SK-N-SH (cell line): ENCODE measurements at regions not wholly inside any gene's neighbourhood (a gene's known extent, or its start where the extent isn't known, plus 50 kb on each side); places are given as distances from the start of the nearest gene placed in this dataset.

Experiments used
- CTCF ChIA-PET: fragments of 300-600, 350-600 bp; formaldehyde crosslinking; extraction: SDS; loops from one replicate; lab custom pipeline; 2021; lab: Yijun Ruan, JAX
- POLR2A ChIA-PET: fragments of 350-600 bp; sonication (Branson Sonifier 250); formaldehyde crosslinking; extraction: SDS; loops from one replicate; lab custom pipeline; 2020; ENCODE audit warnings: antibody characterized with exemption, inconsistent platforms; lab: Yijun Ruan, JAX
- DNase-seq: peaks from one replicate; pipeline ENCODE4 v3.0.0; 2012
- H2AFZ ChIP-seq: fragments of 200-600 bp; sonication (generic); 2 replicates; pipeline ENCODE4 v1.8.1; 2016; ENCODE audit warnings: antibody characterized with exemption, mild to moderate bottlenecking, low read depth
- H3F3A ChIP-seq: fragments of 200-600 bp; sonication (generic); replicated peaks from 2 replicates; pipeline ENCODE3; 2016; ENCODE audit warnings: antibody characterized with exemption, mild to moderate bottlenecking; ENCODE audit not compliant: insufficient read depth
- H3K27ac ChIP-seq, 2 experiments: fragments of 200-500 bp in 1 of 2; fragments of 200-600 bp in 1 of 2; sonication (Bioruptor generic) in 1 of 2; sonication (generic), shearing (Covaris generic) in 1 of 2; 2 replicates each; pipeline versions ENCODE4 v1.5.1 to v1.6.1; 2014 to 2016; ENCODE audit warnings: low read depth in 2 of 2, inconsistent platforms in 1 of 2, low read length in 1 of 2, mild to moderate bottlenecking in 1 of 2, mixed read lengths in 1 of 2
- H3K27me3 ChIP-seq: fragments of 200-600 bp; sonication (generic), shearing (Covaris generic); 2 replicates; pipeline ENCODE4 v1.6.1; 2016; ENCODE audit warnings: mixed run types; ENCODE audit not compliant: insufficient read depth
- H3K36me3 ChIP-seq, 2 experiments: fragments of 200-500 bp in 1 of 2; fragments of 200-600 bp in 1 of 2; sonication (Bioruptor generic) in 1 of 2; sonication (generic) in 1 of 2; replicated peaks in 1 of 2; 2 replicates each; pipeline versions ENCODE3 to v1.5.1; 2014 to 2016; ENCODE audit warnings: low read length in 1 of 2, mild to moderate bottlenecking in 1 of 2; ENCODE audit not compliant: insufficient read depth in 2 of 2, control insufficient read depth in 1 of 2
- H3K4me1 ChIP-seq, 2 experiments: fragments of 200-500 bp in 1 of 2; fragments of 200-600 bp in 1 of 2; sonication (Bioruptor generic) in 1 of 2; sonication (generic), shearing (Covaris generic) in 1 of 2; 2 replicates each; pipeline versions ENCODE4 v1.5.1 to v1.6.1; 2014 to 2016; ENCODE audit warnings: low read depth in 1 of 2, low read length in 1 of 2, mixed run types in 1 of 2; ENCODE audit not compliant: insufficient read depth in 2 of 2, control insufficient read depth in 1 of 2
- H3K4me2 ChIP-seq: fragments of 200-600 bp; sonication (generic), shearing (Covaris generic); 2 replicates; pipeline ENCODE4 v1.6.1; 2017; ENCODE audit warnings: mixed run types
- H3K4me3 ChIP-seq, 2 experiments: fragments of 200-500 bp in 1 of 2; fragments of 200-600 bp in 1 of 2; sonication (Bioruptor generic) in 1 of 2; sonication (generic), shearing (Covaris generic) in 1 of 2; 2 replicates each; pipeline versions ENCODE4 v1.5.1 to v1.8.1; 2014 to 2016; ENCODE audit warnings: low read depth in 2 of 2, inconsistent platforms in 1 of 2, low read length in 1 of 2, mild to moderate bottlenecking in 1 of 2, mixed read lengths in 1 of 2, moderate library complexity in 1 of 2
- H3K79me2 ChIP-seq: fragments of 200-600 bp; sonication (generic); 2 replicates; pipeline ENCODE4 v1.8.1; 2017; ENCODE audit warnings: mild to moderate bottlenecking; ENCODE audit not compliant: insufficient read depth
- H3K9ac ChIP-seq: fragments of 200-600 bp; sonication (generic); 2 replicates; pipeline ENCODE4 v1.6.1; 2017; ENCODE audit warnings: mixed run types
- H3K9me2 ChIP-seq: fragments of 200-600 bp; sonication (generic); 2 replicates; pipeline ENCODE4 v1.6.1; 2017; ENCODE audit warnings: mixed run types
- H3K9me3 ChIP-seq: fragments of 200-600 bp; sonication (generic); 2 replicates; pipeline ENCODE4 v1.6.1; 2017; ENCODE audit warnings: mixed run types, mild to moderate bottlenecking, moderate library complexity
- H4K20me1 ChIP-seq: fragments of 200-600 bp; sonication (generic); 2 replicates; pipeline ENCODE4 v1.6.1; 2017; ENCODE audit warnings: mild to moderate bottlenecking, mixed run types; ENCODE audit not compliant: insufficient read depth
- CTCF ChIP-seq: fragments of 200-600 bp; sonication (generic); IDR thresholded peaks from 2 replicates; pipeline ENCODE4 v1.6.1; 2017; ENCODE audit warnings: antibody characterized with exemption, mild to moderate bottlenecking, moderate library complexity
- ELF1 ChIP-seq: IDR thresholded peaks from 2 replicates; pipeline ENCODE4 v1.4.0; 2012
- EP300 ChIP-seq, 2 experiments: IDR thresholded peaks; 2 replicates each; pipeline versions ENCODE4 v1.4.0 to v1.6.1; 2012; ENCODE audit warnings: borderline replicate concordance in 1 of 2, low read depth in 1 of 2, low read length in 1 of 2
- FOSL2 ChIP-seq: IDR thresholded peaks from 2 replicates; pipeline ENCODE4 v1.4.0; 2012; ENCODE audit warnings: low read depth, mild to moderate bottlenecking, moderate library complexity, borderline replicate concordance
- IRF3 ChIP-seq: fragments of 150-350 bp; IDR thresholded peaks from 2 replicates; pipeline ENCODE4 v1.6.1; 2016; ENCODE audit warnings: mild to moderate bottlenecking, low read depth, low read length
- MXI1 ChIP-seq: IDR thresholded peaks from 2 replicates; pipeline ENCODE4 v1.6.1; 2012; ENCODE audit warnings: mild to moderate bottlenecking, low read depth, low read length, improper control_type of control experiment
- NFIC ChIP-seq: IDR thresholded peaks from 2 replicates; pipeline ENCODE4 v1.4.0; 2012; ENCODE audit warnings: borderline replicate concordance
- REST ChIP-seq: IDR thresholded peaks from 2 replicates; pipeline ENCODE4 v1.6.1; 2012; ENCODE audit warnings: mild to moderate bottlenecking, low read depth, low read length, moderate library complexity
- SMC3 ChIP-seq: IDR thresholded peaks from 2 replicates; pipeline ENCODE4 v1.6.1; 2012; ENCODE audit warnings: low read depth, low read length, improper control_type of control experiment
- TEAD4 ChIP-seq: IDR thresholded peaks from 2 replicates; pipeline ENCODE4 v1.4.0; 2012; ENCODE audit warnings: mild to moderate bottlenecking, borderline replicate concordance; ENCODE audit not compliant: insufficient read depth
- USF2 ChIP-seq: fragments of 150-350 bp; IDR thresholded peaks from 2 replicates; pipeline ENCODE4 v1.6.1; 2017; ENCODE audit warnings: antibody characterized with exemption, low read length, low read depth, borderline replicate concordance
- WGBS: methylation state at CpG from one replicate; pipeline ENCODE4 v1.1.6; 2017; ENCODE audit warnings: low lambda C conversion rate; 5-methylcytosine and 5-hydroxymethylcytosine counted together

GRCh38 chr3:102629943-102630342, 195.1 kb downstream of the ZPLD1 start:
- no peaks in the 10 kb centered on the region for H3K36me3 ChIP-seq
- H3K4me1 ChIP-seq: no peaks in the 10 kb centered on the region
- H2AFZ ChIP-seq: no peak overlapping the region
- no peak overlapping the region for H3K9ac ChIP-seq
- H3K4me3 ChIP-seq: no peak overlapping the region
- no peak for TF ChIP-seq TEAD4
- no peak for TF ChIP-seq MXI1
- no peak for TF ChIP-seq USF2
- TF ChIP-seq EP300 (IDR thresholded peaks at IDR 0.05; ENCODE audit: borderline replicate concordance in 1 of 2, low read depth in 1 of 2, low read length in 1 of 2): no peak
- no peak for TF ChIP-seq IRF3
- no peak for TF ChIP-seq SMC3
- TF ChIP-seq, all 33 proteins: peak for 0
- POLR2A ChIA-PET: no interaction called here
- H3K79me2 ChIP-seq: no peaks in the 10 kb centered on the region
- H3K27ac ChIP-seq: no peak overlapping the region
- CTCF ChIA-PET: no interaction called here
- H4K20me1 ChIP-seq: no peaks in the 10 kb centered on the region
- no peaks in the 10 kb centered on the region for H3F3A ChIP-seq
- H3K4me2 ChIP-seq: no peak overlapping the region
- no peaks in the 10 kb centered on the region for H3K9me3 ChIP-seq
- no peak for DNase-seq
- H3K27me3 ChIP-seq: no peaks in the 10 kb centered on the region
- no peaks in the 10 kb centered on the region for H3K9me2 ChIP-seq

GRCh38 chr3:102630531-102630930, 195.7 kb downstream of the ZPLD1 start:
- TF ChIP-seq REST (no peak), IRF3 (no peak), FOSL2 (no peak), ELF1 (no peak), NFIC (no peak), CTCF (no peak)
- ChIA-PET CTCF (no interaction called here), POLR2A (no interaction called here)
- no peak overlapping the region for H3K27ac ChIP-seq
- no peak overlapping the region for H3K9ac ChIP-seq
- H3K4me1 ChIP-seq: no peaks in the 10 kb centered on the region
- H4K20me1 ChIP-seq: no peaks in the 10 kb centered on the region
- no peak overlapping the region for H3K4me3 ChIP-seq
- WGBS: 55% methylated on average over 6 of the region's 6 CpGs
- H3K9me3 ChIP-seq: no peaks in the 10 kb centered on the region
- no peaks in the 10 kb centered on the region for H3K27me3 ChIP-seq
- no peaks in the 10 kb centered on the region for H3K79me2 ChIP-seq
- DNase-seq: no peak
- no peaks in the 10 kb centered on the region for H3K9me2 ChIP-seq
- no peaks in the 10 kb centered on the region for H3K36me3 ChIP-seq
- H2AFZ ChIP-seq: no peak overlapping the region
- H3K4me2 ChIP-seq: no peak overlapping the region
- no peaks in the 10 kb centered on the region for H3F3A ChIP-seq
